ENCODE measurements at regions not wholly inside any gene's neighbourhood (a gene's known extent, or its start where the extent isn't known, plus 50 kb on each side); places are given as distances from the start of the nearest gene placed in this dataset.

DNA sequence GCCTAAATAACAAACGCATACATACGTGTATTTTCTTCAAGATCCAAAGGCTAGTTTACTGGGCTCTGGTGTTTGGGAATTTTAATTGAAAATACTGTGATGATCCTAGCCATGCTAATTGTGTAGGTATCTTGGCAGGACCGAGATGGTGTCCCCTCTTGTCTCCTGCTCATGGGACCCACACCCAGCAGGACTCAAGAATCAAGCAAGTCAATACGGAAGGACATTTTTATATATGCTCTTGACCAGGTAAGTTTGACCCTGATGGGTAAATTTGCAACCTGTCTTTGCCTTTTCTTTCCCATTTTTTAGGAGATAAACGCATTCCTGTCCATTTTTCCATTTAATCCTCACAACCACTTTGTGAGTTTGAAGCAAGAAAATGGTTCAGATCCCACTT, 111.8 kb upstream of the MYCN start:
- no peak for DNase-seq

DNA sequence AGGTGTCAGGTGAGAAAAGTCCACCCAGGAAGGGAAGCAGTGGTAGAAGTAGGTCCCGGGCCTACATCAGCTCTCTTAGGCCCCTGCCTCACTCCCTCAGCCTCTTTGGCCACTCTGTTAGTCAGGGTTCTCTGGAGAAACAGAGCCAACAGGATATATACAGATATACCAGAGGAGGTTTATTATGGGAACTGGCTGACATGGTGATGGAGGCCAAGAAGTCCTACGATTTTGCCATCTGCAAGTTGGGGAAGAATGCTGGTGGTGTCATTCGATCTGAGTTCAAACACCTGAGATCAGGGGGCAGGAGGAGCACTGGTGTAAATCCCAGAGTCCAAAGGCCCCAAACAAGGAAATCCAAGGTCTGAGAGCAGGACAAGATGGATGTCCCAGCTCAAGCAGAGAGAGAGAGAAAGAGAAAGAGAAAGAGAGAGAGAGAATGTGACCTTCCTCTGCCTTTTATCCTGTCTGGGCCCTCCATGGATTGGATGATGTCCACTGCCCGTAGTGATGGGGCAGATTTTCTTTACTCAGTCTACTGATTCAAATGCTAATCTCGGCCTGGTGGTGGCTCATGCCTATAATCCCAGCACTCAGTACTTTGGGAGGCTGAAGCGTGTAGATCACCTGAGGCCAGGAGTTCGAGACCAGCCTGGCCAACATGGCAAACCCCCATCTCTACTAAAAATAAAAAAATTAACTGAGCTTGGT, 111.1 kb upstream of the MYCN start:
- no peak for DNase-seq

DNA sequence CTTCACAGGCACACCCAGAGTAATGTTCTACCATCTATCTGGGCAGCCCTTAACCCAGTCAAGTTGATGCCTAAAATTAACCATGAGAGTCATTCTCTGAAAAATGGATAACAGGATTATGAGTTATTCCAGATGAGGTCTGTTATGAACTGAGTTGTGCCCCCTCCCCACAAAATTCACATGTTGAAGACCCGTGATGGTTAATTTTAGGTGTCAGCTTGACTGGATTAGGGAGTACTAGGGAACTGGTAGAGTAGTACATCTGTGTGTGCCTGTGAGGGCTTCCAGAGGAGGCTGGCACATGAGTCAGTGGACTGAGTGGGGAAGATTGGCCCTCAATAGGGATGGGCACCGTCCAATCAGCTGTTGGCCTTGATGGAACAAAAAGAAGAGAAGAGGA, 110.4 kb upstream of the MYCN start:
- DNase-seq, result no peak

DNA sequence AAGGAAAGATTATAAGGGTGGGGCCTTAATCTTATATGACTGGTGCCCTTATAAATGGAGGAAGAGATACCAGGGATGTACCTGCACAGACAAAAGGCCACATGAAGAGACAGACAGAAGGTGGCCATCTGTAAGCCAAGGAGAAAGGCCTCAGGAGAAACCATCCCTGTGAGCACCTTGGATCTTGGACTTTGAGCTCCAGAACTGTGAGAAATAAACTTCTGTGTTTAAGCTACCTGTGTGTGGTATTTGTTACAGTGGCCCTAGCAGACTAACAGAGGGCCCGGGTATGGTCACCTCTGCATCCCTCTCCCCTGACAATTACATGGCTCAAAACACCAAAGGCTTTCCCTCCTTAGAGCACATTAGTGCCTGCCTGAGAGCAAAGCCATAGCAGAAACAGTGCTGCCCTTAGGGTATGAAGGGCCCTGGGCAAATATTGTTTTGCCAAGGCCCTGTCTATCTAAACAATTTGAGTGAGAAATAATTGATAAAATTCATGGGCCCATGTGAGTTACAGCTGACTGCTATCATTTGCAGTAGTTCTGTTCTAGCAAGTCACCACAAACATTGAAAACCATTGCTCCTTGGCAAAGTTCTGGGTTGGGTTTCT, 109.3 kb upstream of the MYCN start:
- no peak for DNase-seq

DNA sequence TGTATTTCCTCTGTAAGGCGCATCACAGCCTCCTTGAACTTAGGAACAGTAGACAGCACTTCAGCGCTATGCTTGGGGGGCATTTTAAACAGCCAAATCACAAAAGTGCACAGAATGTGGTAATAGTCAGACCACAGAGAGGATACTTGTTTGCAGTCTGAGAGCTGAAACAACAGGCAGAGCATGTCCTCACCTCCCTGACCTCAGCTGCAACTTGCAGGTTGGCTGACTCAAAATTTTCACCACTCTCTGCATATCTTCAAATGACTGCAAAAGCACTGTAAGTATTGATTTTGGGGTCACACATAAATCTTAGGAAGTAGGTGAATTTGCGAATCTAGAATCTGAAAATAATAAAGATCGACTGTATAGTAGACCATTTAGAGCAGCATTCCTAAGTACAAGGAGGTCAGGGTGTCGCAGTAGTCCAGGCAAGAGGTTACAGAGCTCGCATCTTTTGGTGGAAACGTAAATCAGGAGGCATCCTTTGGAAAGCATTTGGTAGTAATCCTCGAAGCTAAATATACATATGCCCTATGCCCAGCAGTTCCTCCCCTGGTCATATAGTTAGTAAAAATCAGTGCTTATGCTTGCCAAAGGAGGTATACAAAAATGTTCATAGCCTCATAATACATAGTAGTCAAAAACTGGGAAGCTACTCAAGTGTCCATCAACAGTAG, 108.2 kb upstream of the MYCN start:
- no peak for DNase-seq

DNA sequence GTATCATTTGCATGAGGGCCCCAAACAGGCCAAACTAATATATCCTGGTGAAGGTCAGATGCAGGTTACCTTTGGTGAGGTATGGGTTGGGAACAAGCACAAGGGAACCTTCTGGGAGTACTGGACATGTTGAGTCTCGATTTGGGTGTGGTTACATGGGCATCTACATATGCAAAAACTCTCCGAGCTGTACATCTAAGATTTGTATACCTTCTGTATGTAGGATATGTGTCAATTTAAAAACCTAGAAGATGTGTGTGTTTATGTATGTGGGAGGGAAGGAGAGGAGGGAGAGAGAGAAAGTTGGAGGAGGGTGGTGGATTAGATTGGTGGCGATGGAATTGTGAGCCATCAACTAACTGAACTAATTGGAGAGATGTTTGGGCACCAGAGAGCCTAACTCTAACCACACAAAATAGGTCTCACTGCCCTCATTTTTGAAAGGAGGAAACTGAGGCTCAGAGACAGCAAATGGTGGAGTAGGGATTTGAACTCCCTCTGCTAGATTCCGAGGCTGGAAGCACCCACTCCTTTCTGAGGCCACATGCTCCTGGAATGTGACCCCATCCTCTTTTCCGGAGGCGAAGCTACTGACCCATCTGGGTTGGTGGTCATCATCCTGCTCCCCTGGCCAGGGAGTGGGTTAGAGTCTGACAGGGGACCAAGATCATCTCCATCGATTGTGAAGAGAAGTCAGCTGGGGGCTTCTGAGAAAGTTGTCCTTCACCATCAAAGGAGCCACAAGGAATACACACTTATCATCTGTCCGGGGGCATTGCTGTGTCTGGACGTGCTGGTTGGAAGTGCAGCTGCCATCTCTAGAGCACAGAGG, 107.3 kb upstream of the MYCN start:
- DNase-seq, result peak; percentile 100

DNA sequence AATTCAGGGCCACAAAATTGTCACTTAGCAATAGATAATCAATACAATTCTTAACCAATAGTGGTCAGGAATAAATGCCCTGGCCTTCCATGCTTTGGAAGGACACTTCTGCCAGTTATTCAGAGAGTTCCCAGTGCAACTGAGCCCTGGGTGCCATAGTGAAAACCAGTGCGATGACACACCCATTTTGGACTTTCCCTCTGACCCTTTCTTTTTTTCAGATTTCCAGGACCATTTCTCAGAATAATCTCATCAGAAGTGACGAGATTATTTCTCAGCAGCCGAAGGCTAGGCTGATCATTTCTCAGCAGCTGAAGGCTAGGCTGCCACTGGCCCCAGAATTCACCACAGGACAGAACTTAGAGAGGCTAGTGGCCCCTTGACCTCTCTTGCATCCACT, 106.6 kb upstream of the MYCN start:
- DNase-seq, result no peak

DNA sequence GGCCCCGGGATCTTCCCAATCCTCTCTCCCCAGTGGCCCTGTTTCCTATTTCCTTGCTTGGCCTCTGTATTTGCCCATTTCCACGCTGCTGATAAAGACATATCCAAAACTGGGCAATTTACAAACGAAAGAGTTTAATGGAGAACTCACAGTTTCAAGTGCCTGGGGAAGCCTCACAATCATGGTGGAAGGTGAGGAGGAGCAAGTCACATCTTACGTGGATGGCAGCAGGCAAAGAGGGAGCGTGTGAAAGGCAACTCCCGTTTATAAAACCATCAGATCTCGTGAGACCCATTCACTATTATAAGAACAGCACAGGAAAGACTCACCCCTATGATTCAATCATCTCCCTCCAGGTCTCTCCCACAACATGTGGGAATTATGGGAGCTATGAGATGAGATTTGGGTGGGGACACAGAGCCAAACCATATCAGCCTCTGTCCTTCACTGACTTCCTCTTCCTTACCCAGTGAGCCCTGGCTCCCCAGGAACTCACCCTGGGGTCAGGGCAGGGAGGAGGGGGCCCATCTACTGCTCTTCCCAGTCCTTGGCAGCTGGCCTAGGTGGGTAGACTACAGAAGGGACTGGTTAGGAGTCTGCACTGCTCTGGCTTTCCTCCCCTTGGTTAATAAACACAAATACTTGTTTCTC, 105.8 kb upstream of the MYCN start:
- no peak for DNase-seq

DNA sequence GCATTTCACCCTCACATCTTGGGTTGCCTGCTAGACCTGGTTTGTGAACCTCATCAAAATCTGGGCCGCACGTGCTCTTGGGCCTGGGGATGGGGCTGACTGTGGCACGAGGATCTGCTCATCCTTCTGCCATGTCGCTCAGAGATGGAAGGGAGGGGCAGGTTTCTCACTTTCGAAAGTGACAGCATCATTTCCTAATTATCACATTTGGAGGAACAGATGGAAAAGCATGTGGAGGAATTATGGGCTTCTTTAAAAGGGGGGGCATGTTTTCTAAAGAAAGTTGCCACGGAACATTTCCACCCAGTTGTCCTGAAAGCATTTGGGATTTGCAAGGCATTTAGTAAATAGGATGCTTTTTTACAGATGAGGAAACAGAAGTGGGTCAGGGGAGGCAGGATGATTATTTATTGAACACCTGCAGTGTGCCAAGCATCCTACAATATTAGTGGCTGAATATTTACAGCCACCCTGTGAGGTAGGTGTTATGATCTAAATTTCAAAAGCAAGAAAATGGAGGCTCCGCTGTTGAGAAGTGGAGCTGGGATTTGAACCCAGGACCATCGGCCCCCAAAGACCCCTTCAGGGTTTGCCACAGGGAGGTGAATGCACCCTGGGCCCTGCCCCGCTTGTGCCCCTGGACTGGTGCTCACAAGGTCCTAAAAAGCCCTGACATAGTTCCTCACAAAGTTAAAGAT, 104.2 kb upstream of the MYCN start:
- no peak for DNase-seq

DNA sequence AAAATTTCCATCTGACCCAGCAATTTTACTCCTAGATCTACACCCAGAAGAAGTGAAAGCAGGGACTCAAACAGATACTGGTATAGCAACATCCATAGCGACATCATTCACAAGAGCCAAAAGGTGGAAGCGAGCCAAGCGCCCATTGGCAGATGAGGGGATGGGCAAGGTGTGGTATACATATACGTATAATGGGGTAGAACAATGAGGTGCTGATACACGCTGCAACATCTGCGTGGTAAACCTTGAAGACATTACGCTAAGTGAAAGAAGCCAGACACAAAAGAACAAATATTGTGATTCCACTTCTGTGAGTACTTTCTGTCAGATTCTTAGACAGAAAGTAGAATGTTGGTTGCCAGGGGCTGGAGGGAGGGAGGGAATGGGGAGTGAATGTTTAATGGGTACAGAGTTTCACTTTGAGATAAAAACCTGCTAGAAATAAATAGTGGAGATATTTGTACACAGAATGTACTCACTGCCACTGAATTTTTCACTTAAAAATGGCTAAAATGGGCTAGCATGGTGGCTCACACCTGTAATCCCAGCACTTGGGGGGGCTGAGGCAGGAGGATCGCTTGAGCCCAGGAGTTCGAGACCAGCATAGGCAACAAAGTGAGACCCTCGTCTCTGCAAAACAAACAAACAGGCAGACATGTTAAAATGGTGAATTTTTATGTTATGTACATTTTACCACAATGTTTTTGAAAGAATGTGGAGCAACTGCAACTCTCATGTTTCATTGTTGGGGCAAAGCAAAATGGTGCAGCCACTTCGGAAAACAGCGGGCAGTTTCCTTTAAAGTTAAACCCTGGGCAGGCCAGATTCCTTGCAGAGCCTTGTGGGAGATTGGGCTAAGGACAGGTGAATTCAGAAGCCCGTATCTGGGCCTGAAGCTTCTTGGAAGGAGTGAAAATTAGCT, 103.4 kb upstream of the MYCN start:
- DNase-seq, result no peak

DNA sequence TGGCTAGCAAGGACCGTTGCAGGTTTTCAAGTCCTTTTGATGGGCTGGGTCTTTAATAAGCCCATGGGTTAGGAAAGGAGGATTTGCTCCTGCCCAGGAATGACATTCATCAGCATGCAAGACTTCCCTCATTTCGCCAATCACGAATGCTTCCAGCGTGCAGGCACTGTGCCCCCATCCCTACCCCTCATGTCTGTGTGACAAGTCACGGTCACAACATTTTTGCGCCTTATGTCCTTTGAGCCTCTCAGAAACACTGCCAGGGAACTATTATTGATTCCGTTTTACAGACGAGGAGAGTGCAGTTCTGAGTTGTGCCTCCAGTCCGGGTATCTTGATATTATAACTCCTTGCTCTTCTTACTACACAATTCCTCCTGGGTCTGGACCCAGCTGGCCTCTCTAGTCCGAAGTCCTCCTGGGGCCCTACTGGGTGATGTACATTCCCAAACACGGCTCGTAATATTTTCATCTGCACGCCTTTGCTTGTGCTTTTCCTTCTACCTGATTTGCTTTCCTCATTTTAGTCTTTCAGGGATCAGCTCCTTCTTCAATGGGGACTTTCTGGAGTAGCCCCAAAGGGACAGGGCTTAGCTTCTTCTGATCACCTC, 101.8 kb upstream of the MYCN start:
- DNase-seq, result no peak

DNA sequence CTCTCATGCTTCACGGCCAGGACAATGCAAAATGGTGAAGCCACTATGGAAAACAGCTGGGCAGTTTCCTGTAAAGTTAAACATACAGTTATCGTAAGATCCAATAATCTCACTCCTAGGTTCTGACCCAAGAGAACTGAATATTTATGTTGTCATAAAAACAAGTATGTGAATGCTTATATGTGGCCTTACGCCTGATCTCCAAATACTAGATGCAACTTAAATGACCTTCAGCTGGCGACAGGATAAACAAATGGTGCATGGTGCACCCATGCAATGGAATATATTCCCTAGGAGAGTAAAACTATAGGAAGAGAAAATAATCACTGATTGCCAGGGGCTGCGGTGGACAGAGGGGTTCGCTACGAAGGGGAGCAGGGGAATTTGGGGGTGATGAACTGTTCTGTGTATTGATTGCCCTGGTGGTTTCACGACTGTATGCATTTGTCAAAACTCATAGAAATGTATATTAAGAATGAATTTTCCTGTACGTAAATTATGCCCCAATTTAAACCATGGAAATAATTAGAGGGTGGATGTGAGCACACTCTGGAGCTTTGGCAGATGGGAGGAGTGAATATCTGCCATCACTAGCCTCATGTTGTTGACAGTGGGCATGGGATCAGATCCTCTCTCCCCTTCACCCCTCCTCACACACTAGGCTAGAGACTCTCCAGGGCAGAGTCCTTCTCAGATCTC, 100.8 kb upstream of the MYCN start:
- DNase-seq, result no peak

DNA sequence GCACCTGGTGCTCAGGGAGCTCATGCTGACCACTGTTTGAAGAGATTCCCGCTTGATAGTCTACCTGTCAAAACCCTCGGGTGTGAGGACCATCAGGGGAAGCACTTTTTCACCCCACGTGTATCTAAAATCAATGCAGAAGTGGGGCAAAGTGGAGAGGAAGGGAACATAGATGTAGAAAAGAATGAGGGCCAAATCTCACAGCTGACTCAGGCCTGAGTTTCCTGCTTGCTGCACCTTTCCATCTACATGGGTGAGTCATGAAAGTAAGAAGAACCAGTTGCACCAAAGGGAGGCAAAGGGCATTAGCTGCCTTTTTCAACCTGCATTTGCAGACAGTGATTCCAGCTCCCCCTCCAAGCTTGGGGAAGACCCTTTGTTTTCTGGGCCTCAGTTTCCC, 100.2 kb upstream of the MYCN start:
- DNase-seq, result no peak

DNA sequence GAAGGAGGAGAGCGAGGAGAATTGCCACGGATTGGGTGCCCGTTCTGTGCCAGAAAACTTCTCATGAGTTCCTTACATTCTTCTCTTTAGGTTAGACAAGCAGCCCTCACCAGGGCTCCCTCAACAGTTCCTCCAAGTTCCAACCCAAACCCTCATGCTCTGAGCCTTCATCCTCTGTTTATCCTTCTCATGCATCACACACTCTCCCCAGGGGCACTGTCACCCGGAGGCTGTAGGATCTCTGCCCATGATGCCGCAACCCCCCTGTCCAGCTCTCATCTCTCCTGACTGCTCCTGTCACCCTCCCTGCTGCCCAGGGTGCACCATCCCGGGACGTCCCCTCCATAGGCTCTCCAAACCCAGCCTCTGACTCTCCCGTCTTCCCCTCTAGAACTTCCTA, 99.4 kb upstream of the MYCN start:
- no peak for DNase-seq

DNA sequence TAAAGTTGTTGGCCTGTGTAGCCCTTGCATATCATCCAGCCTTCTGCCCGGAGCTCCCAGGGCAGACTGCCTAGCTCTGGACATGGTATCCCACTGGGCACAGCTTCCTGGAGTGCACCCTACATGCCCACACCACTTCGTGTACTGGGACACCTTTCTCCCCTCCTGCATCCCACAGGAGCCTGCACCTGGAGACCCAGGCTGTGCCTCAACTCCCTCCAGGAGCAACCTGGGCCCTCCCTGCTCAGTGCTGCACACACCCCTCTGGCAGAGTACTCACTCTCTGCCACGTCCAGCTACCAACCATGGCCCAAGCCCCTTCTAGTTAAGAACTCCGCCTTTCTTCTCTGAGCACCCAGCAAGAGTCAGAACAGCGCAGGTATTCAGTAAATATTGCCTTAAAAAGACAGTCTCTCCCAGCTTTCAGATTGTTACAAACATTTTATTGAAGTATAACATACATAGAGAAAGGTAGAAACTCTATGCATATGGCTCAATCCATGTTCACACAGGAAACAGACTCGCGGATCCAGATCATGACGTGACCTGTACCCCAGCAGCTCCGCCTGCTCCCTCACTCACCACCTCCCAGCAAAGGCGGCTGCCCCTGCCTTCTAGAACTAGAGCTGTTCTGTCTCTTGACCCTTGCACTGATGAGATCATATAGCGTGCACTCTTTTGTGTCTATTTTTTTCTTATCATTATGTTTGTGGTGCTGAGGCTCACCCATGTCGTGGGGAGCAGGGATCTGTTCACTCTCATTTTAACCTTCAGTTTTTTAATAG, 98.4 kb upstream of the MYCN start:
- DNase-seq, result no peak

DNA sequence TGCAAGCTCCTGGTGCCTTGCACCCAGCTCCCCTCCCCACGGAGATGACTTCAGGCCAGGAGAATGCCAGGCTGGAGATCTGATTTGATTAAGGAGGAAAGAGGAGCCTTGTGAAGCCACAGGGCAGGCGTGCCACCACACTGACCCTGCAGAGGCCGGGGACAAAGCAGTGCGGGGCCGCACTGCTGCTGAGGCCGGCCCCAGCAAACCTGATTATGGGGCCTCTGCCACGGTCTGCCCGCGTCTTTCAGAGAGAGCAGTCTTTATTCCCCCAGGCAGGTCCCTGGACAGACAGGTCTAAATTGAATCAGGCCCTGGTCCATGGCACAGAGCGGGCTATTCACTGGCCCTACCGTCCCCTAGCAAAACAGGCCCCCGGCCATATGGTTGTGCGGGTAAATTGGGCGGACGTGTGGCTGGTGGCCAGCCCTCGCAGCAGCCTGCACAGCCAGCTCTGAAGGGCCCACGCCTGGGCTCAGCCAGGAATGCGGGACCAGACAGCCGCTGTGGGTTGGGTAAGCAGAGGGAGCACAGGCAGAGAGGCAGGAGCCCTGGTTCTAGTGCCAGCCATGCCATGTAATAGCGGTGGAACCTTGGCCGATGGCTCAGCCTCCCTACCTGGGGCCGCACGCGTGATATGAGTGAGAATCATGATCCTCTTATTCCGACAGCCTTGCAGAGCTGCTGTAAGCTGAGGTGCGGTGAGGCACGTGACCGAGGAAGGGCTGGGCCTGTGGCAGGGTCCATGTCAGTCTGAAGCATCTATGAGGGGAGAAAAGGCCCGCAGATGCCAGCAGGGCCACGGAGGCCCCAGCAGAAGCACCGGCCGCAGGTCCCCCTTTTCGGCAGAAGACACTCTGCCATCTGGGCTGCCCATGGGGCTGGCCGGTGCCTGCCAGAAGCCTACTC, 97.3 kb upstream of the MYCN start:
- DNase-seq, result no peak

DNA sequence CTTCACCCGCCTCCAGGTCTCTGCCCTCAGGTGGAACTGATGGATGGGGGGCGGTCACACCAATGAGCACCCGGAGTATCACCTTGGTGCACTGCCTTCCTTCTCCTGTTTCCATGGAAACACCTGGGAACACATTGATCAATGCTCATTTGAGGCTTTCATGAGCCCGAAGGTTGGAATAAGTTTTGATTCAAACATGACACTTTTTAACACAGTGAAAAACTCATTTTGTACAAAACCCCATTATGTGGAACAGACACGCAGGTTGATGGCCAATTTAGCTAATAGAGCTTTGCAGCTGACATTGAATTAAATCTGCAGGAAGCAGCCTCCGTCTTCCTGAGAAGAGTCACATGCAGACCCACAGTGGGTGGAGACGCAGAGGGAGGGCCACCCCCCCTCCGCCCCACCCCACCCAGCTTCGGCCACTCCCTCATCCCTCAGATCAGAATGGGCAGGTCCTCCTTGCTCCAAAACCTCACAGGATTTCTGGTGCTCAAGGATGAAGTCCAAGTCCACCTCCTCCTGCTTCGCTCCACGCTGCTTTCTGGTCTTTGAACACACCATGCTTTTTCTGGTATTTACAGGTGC, 96.0 kb upstream of the MYCN start:
- DNase-seq, result no peak

DNA sequence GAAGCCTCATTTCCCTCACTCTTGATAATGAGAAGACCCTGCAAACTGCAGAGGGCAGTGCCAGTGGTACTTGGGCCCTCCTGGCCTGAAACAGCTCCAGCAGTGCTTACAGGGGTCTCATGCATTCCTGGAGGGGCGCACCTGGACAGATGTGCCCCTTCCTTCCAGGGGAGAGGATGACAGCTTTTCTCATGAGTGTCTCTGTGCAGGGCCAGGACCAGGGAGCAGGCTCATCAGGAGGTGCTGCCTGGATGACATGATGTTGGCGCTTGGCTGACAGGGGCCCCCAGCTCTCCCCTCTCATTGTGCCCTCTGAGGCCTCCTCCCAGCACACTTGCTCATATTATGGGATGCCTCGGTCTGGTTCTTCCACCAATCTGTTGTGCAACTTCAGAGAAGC, 95.1 kb upstream of the MYCN start:
- DNase-seq, result no peak
